Sigmoid colon (tissue), 6 donors: ENCODE measurements at regions not wholly inside any gene's neighbourhood (a gene's known extent, or its start where the extent isn't known, plus 50 kb on each side); places are given as distances from the start of the nearest gene placed in this dataset.

Experiments used
- DNase-seq: peaks from one replicate; pipeline ENCODE4 v3.0.0-alpha.2; 2019
- H3K27ac ChIP-seq, 4 donors: fragments of 200-600 bp; sonication (generic); one replicate each; pipeline ENCODE4 v1.5.1; 2016 to 2019; ENCODE audit warnings: mild to moderate bottlenecking in 1 of 4
- H3K27me3 ChIP-seq, 3 donors: fragments of 200-600 bp; sonication (generic); one replicate each; pipeline ENCODE4 v1.5.1; 2019; ENCODE audit warnings: mild to moderate bottlenecking in 1 of 3
- H3K36me3 ChIP-seq, 4 donors: fragments of 200-600 bp; sonication (generic); one replicate each; pipeline ENCODE4 v1.5.1; 2016 to 2019
- H3K4me1 ChIP-seq, 4 donors: fragments of 200-600 bp; sonication (generic); one replicate each; pipeline ENCODE4 v1.5.1; 2017 to 2019
- H3K4me3 ChIP-seq, 4 donors: fragments of 200-600 bp; sonication (generic); one replicate each; pipeline ENCODE4 v1.5.1; 2017 to 2019; ENCODE audit warnings: mild to moderate bottlenecking in 2 of 4, moderate library complexity in 1 of 4
- H3K9me3 ChIP-seq, 4 donors: fragments of 200-600 bp in 3 of 4; sonication (generic) in 3 of 4; one replicate each; pipeline versions ENCODE4 v1.5.1 to v1.6.1; 2013 to 2019
- EP300 ChIP-seq, 4 donors: sonication (generic); formaldehyde crosslinking; IDR thresholded peaks; one replicate each; pipeline ENCODE4 v1.6.1; 2017; ENCODE audit warnings: antibody characterized with exemption in 4 of 4
- POLR2A ChIP-seq, 2 donors: fragments of 450-650 bp; IDR thresholded peaks; one replicate each; pipeline ENCODE4 v1.6.1; 2016; ENCODE audit warnings: antibody characterized with exemption in 2 of 2, mild to moderate bottlenecking in 2 of 2, moderate library complexity in 2 of 2
- POLR2AphosphoS5 ChIP-seq, 4 donors: sonication (generic); formaldehyde crosslinking; IDR thresholded peaks; one replicate each; pipeline ENCODE4 v1.6.1; 2017; ENCODE audit warnings: antibody characterized with exemption in 4 of 4
- WGBS, 2 donors: extraction: QIAGEN DNeasy Blood & Tissue Kit; methylation state at CpG; one replicate each; pipeline ENCODE4 v1.1.7; 2013; 5-methylcytosine and 5-hydroxymethylcytosine counted together
- intact Hi-C: fragments of 100-400 bp; cut with DNase I; formaldehyde crosslinking; loops from one replicate; pipeline ENCODE4 v1.15.1; 2023
- TF ChIP-seq, protein P1 (sequence below), 4 experiments: fragments of 450-650 bp in 3 of 4; fragments of 200-600 bp in 1 of 4; IDR thresholded peaks; one replicate each; pipeline ENCODE4 v1.5.1; 2016 to 2019; ENCODE audit warnings: antibody characterized with exemption in 4 of 4, mild to moderate bottlenecking in 3 of 4, moderate library complexity in 2 of 4
- donor health status: healthy with polysubstance abuse.
- donor health status: healthy.

DNA sequence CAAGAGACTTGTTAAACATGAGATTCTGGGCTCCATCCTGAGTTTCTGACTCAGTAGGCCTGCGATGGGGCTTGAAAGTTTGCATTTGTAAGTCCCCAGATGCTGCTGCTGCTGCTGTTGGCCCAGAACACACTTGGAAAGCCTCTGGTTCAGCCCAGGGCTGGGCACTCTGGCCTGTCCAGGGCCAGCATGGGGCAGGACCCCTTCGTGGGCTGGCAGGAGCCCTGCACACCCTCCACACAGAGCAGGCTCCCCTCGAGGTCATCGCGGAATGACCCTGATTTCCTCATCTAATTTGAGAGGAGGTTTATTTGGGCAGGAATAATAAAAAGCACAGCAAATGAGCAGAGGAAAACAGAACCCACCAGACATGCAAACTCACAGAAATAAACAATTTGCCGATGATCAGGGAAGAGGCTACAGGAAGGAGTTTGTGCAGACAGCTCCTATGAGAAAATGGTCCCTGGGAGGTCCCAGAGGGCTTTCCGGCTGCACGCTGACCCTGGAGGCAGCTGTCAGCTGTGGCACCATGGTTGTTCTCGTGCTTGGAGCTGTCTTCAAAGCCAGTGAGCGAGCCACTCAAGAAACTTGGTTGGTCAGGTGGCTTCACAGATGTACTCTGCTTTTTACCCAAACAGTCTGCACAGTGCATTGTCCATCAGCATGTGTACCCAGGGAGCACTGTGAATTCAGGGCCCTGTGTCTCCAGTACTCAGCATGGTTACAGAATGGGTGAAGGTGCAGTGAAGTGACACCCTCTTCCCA is 119.3 kb downstream of the GLI2 start:
- DNase-seq = peak; percentile 48
- WGBS, 2 donors = 78% methylated on average over 10 of the region's 10 CpGs
- peaks cover 0 to 1% (median 0%) of the 10 kb centered on the region in 4 donors for H3K9me3 ChIP-seq
- intact Hi-C loops = no loop called here
- H3K36me3 ChIP-seq = no peaks in the 10 kb centered on the region
- no peak overlapping the region for H3K27ac ChIP-seq
- TF ChIP-seq, protein P1, sequence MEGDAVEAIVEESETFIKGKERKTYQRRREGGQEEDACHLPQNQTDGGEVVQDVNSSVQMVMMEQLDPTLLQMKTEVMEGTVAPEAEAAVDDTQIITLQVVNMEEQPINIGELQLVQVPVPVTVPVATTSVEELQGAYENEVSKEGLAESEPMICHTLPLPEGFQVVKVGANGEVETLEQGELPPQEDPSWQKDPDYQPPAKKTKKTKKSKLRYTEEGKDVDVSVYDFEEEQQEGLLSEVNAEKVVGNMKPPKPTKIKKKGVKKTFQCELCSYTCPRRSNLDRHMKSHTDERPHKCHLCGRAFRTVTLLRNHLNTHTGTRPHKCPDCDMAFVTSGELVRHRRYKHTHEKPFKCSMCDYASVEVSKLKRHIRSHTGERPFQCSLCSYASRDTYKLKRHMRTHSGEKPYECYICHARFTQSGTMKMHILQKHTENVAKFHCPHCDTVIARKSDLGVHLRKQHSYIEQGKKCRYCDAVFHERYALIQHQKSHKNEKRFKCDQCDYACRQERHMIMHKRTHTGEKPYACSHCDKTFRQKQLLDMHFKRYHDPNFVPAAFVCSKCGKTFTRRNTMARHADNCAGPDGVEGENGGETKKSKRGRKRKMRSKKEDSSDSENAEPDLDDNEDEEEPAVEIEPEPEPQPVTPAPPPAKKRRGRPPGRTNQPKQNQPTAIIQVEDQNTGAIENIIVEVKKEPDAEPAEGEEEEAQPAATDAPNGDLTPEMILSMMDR (IDR thresholded peaks at IDR 0.05) = no peak
- no peak for TF ChIP-seq POLR2AphosphoS5 (IDR thresholded peaks at IDR 0.05)
- no peak for TF ChIP-seq POLR2A (IDR thresholded peaks at IDR 0.05)
- no peak for TF ChIP-seq EP300 (IDR thresholded peaks at IDR 0.05)
- no peaks in the 10 kb centered on the region for H3K27me3 ChIP-seq
- no peak overlapping the region for H3K4me3 ChIP-seq
- H3K4me1 ChIP-seq = peaks cover 0 to 30% (median 15%) of the 10 kb centered on the region in 4 donors

DNA sequence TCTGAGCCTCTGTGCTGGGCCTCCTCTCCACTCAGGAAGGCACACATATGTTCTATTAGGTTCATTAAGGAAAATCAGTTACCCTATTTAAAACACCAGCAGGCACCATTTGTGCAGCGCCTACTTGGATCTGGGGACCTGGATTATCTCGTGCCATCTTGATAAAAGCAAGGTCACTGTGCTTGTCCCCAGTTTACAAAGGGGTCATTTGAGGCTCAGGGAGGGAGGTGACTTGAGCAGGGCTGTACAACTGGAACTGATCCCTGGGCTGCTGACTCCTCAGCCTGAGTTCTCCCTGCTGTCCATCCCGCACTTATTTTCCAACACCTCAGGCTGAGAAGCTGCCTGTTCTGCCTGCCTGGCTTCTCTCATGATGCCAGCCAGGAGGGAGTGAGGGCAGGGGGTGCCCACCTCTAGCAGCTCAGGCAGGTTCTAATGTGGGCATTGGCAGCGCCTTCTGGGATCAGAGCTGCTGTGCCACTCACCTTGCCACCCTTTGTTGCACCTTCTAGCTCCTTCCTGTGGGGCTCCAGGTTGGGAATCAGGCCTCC is 120.3 kb downstream of the GLI2 start:
- WGBS, 2 donors = 88 to 89% methylated on average over 4 of the region's 4 CpGs
- Histone ChIP-seq H3K27me3 (no peaks in the 10 kb centered on the region), H3K36me3 (no peaks in the 10 kb centered on the region), H3K4me1 (peaks cover 0 to 23% (median 15%) of the 10 kb centered on the region in 4 donors), H3K27ac (peak overlapping the region in 2 of 4 donors; percentile 45 to 48), H3K9me3 (no peaks in the 10 kb centered on the region), H3K4me3 (no peak overlapping the region)
- TF ChIP-seq POLR2A (IDR thresholded peaks at IDR 0.05) (no peak), POLR2AphosphoS5 (IDR thresholded peaks at IDR 0.05) (no peak), EP300 (IDR thresholded peaks at IDR 0.05) (no peak)
- TF ChIP-seq, protein P1 (IDR thresholded peaks at IDR 0.05) = no peak
- peak; percentile 36 for DNase-seq
- intact Hi-C loops = no loop called here

DNA sequence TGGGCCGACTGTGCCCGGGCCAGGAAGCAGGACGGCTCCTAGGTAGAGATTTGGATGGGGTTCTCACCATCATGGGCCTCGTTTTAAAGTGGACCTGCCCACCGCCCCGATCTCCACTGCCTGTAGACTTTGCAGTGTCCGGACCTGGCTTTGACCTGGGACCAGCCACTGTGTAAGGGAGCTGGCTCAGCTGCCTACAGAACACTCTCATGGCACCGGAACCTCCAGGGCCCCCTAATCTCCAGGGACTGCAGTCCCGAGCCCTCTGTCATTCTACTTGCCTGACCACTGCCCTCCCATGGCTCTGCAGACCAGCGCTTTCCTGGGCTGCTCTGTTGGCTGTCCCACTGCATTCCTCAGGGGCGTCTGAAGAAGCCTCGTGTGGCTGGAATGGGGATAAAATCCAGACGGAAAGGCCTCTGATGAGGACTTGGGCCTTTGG is 120.8 kb downstream of the GLI2 start:
- peak; percentile 72 for DNase-seq
- TF ChIP-seq POLR2A (IDR thresholded peaks at IDR 0.05) = no peak
- no peak for TF ChIP-seq EP300 (IDR thresholded peaks at IDR 0.05)
- TF ChIP-seq, protein P1 (IDR thresholded peaks at IDR 0.05) = peak; percentile 10 to 59 (median 27)
- peak in 2 of 4 donors; percentile 34 to 37 for TF ChIP-seq POLR2AphosphoS5 (IDR thresholded peaks at IDR 0.05)
- Histone ChIP-seq H3K9me3 (no peaks in the 10 kb centered on the region), H3K27me3 (no peaks in the 10 kb centered on the region), H3K4me1 (peaks cover 0 to 22% (median 15%) of the 10 kb centered on the region in 4 donors), H3K36me3 (no peaks in the 10 kb centered on the region), H3K4me3 (no peak overlapping the region), H3K27ac (peak overlapping the region in 3 of 4 donors; percentile 17 to 48 (median 45))
- intact Hi-C loops = no loop called here
- WGBS, 2 donors = 81% methylated on average over 13 of the region's 13 CpGs

DNA sequence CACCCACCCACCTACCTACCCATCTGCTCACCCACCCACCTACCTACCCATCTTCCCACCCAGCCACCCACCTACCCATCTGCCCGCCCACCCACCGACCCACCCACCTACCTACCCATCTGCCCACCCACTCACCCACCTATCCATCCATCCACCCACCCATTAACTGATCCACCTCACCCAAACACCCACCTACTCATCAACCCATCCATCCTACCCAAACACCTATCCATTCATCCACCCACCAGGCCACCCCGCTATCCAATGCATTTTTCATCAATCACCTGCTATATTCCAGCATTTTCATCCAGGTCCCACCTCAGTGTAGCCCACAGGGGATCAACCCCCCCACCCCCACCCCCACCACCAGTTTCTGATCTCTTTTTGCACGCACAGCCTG is 121.8 kb downstream of the GLI2 start:
- peak; percentile 20 for DNase-seq

DNA sequence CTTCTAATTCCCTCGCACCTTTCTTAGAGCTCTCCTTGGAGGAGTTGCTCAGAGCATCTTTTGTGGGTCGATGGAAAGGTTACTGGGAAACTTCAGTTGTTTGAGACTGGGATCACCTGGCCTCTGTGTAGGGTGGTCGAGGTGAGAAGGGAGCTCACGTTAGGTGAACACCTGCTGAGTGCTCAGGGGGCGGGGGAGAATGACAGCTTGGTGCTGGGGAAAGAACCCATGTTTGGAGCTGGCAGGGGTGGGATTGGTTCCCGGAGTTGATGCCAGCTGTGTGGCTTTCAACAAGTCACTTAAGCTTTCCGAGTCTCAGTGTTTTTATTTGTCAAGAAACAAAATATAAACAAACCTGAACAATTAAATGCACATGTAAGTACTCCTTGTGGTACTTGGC is 122.3 kb downstream of the GLI2 start:
- Histone ChIP-seq H3K4me3 (no peak overlapping the region), H3K9me3 (no peaks in the 10 kb centered on the region), H3K27ac (no peak overlapping the region), H3K27me3 (no peaks in the 10 kb centered on the region), H3K4me1 (peaks cover 0 to 22% (median 15%) of the 10 kb centered on the region in 4 donors), H3K36me3 (no peaks in the 10 kb centered on the region)
- DNase-seq = peak; percentile 40
- intact Hi-C loops = no loop called here
- WGBS, 2 donors = 79 to 89% methylated on average over 7 of the region's 7 CpGs
- TF ChIP-seq, protein P1 (IDR thresholded peaks at IDR 0.05) = no peak

More for the DNA sequence above, 121.8 kb downstream of the GLI2 start:
- no peak overlapping the region for H3K4me3 ChIP-seq
- no peak for TF ChIP-seq POLR2A (IDR thresholded peaks at IDR 0.05)
- no peaks in the 10 kb centered on the region for H3K36me3 ChIP-seq
- 88 to 93% methylated on average over 4 of the region's 4 CpGs for WGBS, 2 donors
- intact Hi-C loops = no loop called here
- H3K9me3 ChIP-seq = no peaks in the 10 kb centered on the region
- H3K27ac ChIP-seq = no peak overlapping the region
- no peaks in the 10 kb centered on the region for H3K27me3 ChIP-seq
- peaks cover 0 to 22% (median 15%) of the 10 kb centered on the region in 4 donors for H3K4me1 ChIP-seq
